Ovary (tissue), 3 donors: ENCODE measurements at regions not wholly inside any gene's neighbourhood (a gene's known extent, or its start where the extent isn't known, plus 50 kb on each side); places are given as distances from the start of the nearest gene placed in this dataset.

Experiments used
- CTCF ChIP-seq, 3 donors: fragments of 450-650 bp in 2 of 3; fragments of 200-600 bp in 1 of 3; IDR thresholded peaks; one replicate each; pipeline versions ENCODE4 v1.5.1 to v1.8.0; 2016 to 2022; ENCODE audit warnings: antibody characterized with exemption in 3 of 3, mild to moderate bottlenecking in 1 of 3
- EP300 ChIP-seq: sonication (generic); formaldehyde crosslinking; IDR thresholded peaks from one replicate; pipeline ENCODE4 v1.6.1; 2017; ENCODE audit warnings: antibody characterized with exemption
- POLR2A ChIP-seq: fragments of 450-650 bp; IDR thresholded peaks from one replicate; pipeline ENCODE4 v1.6.1; 2017; ENCODE audit warnings: antibody characterized with exemption, mild to moderate bottlenecking, moderate library complexity
- donor health status: DM: no; HTN: no; CAD: no.

GRCh38 chr3:145377301-145377700 is 783.7 kb downstream of the PLOD2 start:
- TF ChIP-seq CTCF (IDR thresholded peaks at IDR 0.05), result no peak
- no peak for TF ChIP-seq POLR2A
- no peak for TF ChIP-seq EP300
